Hepatocyte (in vitro differentiated cells): ENCODE measurements at regions not wholly inside any gene's neighbourhood (a gene's known extent, or its start where the extent isn't known, plus 50 kb on each side); places are given as distances from the start of the nearest gene placed in this dataset.

ENCODE experiments used
- CTCF ChIP-seq: fragments of 200-600 bp; sonication (generic); IDR thresholded peaks from 2 replicates; pipeline ENCODE4 v1.5.1; 2016; ENCODE audit warnings: antibody characterized with exemption, mild to moderate bottlenecking; ENCODE audit not compliant: poor library complexity
- EZH2 ChIP-seq: fragments of 200-600 bp; sonication (generic); IDR thresholded peaks from 2 replicates; pipeline ENCODE4 v1.6.1; 2016; ENCODE audit warnings: antibody characterized with exemption, mild to moderate bottlenecking, borderline replicate concordance
- EZH2phosphoT487 ChIP-seq: fragments of 200-600 bp; sonication (generic); IDR thresholded peaks from one replicate; pipeline ENCODE4 v1.6.1; 2018; ENCODE audit warnings: antibody characterized with exemption, mild to moderate bottlenecking, low read depth, moderate library complexity; ENCODE audit not compliant: unreplicated experiment, severe bottlenecking

- TF ChIP-seq CTCF: no peak
- TF ChIP-seq EZH2: no peak
- TF ChIP-seq EZH2phosphoT487: no peak
Measured at GRCh38 chr10:52939894-52940293, 167.3 kb upstream of the MBL2 start.
